Trophoblast cell (in vitro differentiated cells and primary cell): ENCODE measurements at regions not wholly inside any gene's neighbourhood (a gene's known extent, or its start where the extent isn't known, plus 50 kb on each side); places are given as distances from the start of the nearest gene placed in this dataset.
A peak's percentile ranks its signal among the peaks of the same experiment; 100 is the strongest.

Source experiments
- DNase-seq, 2 donors: peaks; one replicate each; pipeline ENCODE4 v3.0.0-alpha.2; 2016
- H2AFZ ChIP-seq: 2 replicates; pipeline ENCODE4 v1.6.1; 2013; ENCODE audit warnings: low read length, moderate library complexity, mild to moderate bottlenecking; ENCODE audit not compliant: insufficient read depth, poor library complexity
- H2AK5ac ChIP-seq: 2 replicates; pipeline ENCODE4 v1.6.1; 2013; ENCODE audit warnings: mild to moderate bottlenecking, low read length
- H2BK120ac ChIP-seq: 2 replicates; pipeline ENCODE4 v1.6.1; 2013; ENCODE audit warnings: low read length, mild to moderate bottlenecking, moderate library complexity; ENCODE audit not compliant: insufficient read depth, poor library complexity
- H2BK12ac ChIP-seq: 2 replicates; pipeline ENCODE4 v1.6.1; 2013; ENCODE audit warnings: mild to moderate bottlenecking, low read length, moderate library complexity
- H2BK5ac ChIP-seq: 2 replicates; pipeline ENCODE4 v1.6.1; 2013; ENCODE audit warnings: low read length, low read depth, moderate library complexity, mild to moderate bottlenecking; ENCODE audit not compliant: poor library complexity
- H3K14ac ChIP-seq: 2 replicates; pipeline ENCODE4 v1.6.1; 2013; ENCODE audit warnings: mild to moderate bottlenecking, low read length
- H3K18ac ChIP-seq: 2 replicates; pipeline ENCODE4 v1.6.1; 2013; ENCODE audit warnings: mild to moderate bottlenecking, low read length
- H3K23ac ChIP-seq: 2 replicates; pipeline ENCODE4 v1.6.1; 2013; ENCODE audit warnings: low read length
- H3K27ac ChIP-seq: 2 replicates; pipeline ENCODE4 v1.5.1; 2013; ENCODE audit warnings: low read depth, mild to moderate bottlenecking, inconsistent platforms, low read length, moderate library complexity
- H3K27me3 ChIP-seq: 2 replicates; pipeline ENCODE4 v1.6.1; 2013; ENCODE audit warnings: inconsistent platforms, mild to moderate bottlenecking, low read length, moderate library complexity; ENCODE audit not compliant: insufficient read depth
- H3K36me3 ChIP-seq, 2 experiments: 1 replicate in 1 of 2; 2 replicates in 1 of 2; pipeline ENCODE4 v1.6.1; 2013; ENCODE audit warnings: low read length in 2 of 2, mild to moderate bottlenecking in 2 of 2, moderate library complexity in 1 of 2; ENCODE audit not compliant: insufficient read depth in 2 of 2, control insufficient read depth in 1 of 2
- H3K4ac ChIP-seq: 2 replicates; pipeline ENCODE4 v1.6.1; 2013; ENCODE audit warnings: low read depth, mild to moderate bottlenecking, low read length, moderate library complexity
- H3K4me1 ChIP-seq, 2 experiments: 1 replicate in 1 of 2; 2 replicates in 1 of 2; pipeline ENCODE4 v1.6.1; 2013; ENCODE audit warnings: low read length in 2 of 2, mild to moderate bottlenecking in 2 of 2, moderate library complexity in 1 of 2; ENCODE audit not compliant: insufficient read depth in 2 of 2, control insufficient read depth in 1 of 2
- H3K4me2 ChIP-seq: 2 replicates; pipeline ENCODE4 v1.6.1; 2013; ENCODE audit warnings: inconsistent platforms, mild to moderate bottlenecking, low read length, moderate library complexity
- H3K4me3 ChIP-seq: 2 replicates; pipeline ENCODE4 v1.5.1; 2013; ENCODE audit warnings: mild to moderate bottlenecking, low read depth, low read length, inconsistent platforms
- H3K79me1 ChIP-seq: one replicate; pipeline ENCODE4 v1.6.1; 2013; ENCODE audit warnings: low read length
- H3K79me2 ChIP-seq: 2 replicates; pipeline ENCODE4 v1.6.1; 2013; ENCODE audit warnings: low read length, mild to moderate bottlenecking; ENCODE audit not compliant: control insufficient read depth, insufficient read depth, poor library complexity
- H3K9ac ChIP-seq: 2 replicates; pipeline ENCODE4 v1.6.1; 2013; ENCODE audit warnings: mild to moderate bottlenecking, low read length
- H3K9me3 ChIP-seq: 2 replicates; pipeline ENCODE4 v1.6.1; 2013; ENCODE audit warnings: low read depth, mild to moderate bottlenecking, control low read depth, inconsistent platforms, low read length; ENCODE audit not compliant: insufficient read depth
- H4K12ac ChIP-seq: 2 replicates; pipeline ENCODE4 v1.6.1; 2013; ENCODE audit warnings: low read depth, mild to moderate bottlenecking, low read length, moderate library complexity
- H4K8ac ChIP-seq: 2 replicates; pipeline ENCODE4 v1.6.1; 2013; ENCODE audit warnings: low read depth, mild to moderate bottlenecking, low read length, moderate library complexity
- H4K91ac ChIP-seq: one replicate; pipeline ENCODE4 v1.6.1; 2013; ENCODE audit warnings: low read depth, mild to moderate bottlenecking, low read length, moderate library complexity
- WGBS: extraction: QIAGEN DNeasy Blood & Tissue Kit; methylation state at CpG from one replicate; pipeline ENCODE4 v1.1.7; 2013; ENCODE audit warnings: missing lambda C conversion rate; ENCODE audit not compliant: insufficient read length, insufficient coverage; ENCODE audit errors: extremely low coverage; 5-methylcytosine and 5-hydroxymethylcytosine counted together

- whole genome bisulfite sequencing: no CpG with 5 or more reads among the region's 1 CpG
- no peak overlapping the region for H3K14ac ChIP-seq
- H3K79me1 ChIP-seq: no peaks in the 10 kb centered on the region
- no peaks in the 10 kb centered on the region for H3K4me1 ChIP-seq
- H3K4me2 ChIP-seq: no peak overlapping the region
- H3K79me2 ChIP-seq: no peaks in the 10 kb centered on the region
- no peak overlapping the region for H4K91ac ChIP-seq
- peak overlapping the region; percentile 63 for H2AFZ ChIP-seq
- H3K4me3 ChIP-seq: no peak overlapping the region
- H2BK120ac ChIP-seq: no peak overlapping the region
- H2BK5ac ChIP-seq: no peak overlapping the region
- no peaks in the 10 kb centered on the region for H3K27me3 ChIP-seq
- no peak overlapping the region for H3K23ac ChIP-seq
- H2AK5ac ChIP-seq: no peak overlapping the region
- no peak overlapping the region for H4K8ac ChIP-seq
- no peak overlapping the region for H4K12ac ChIP-seq
- DNase-seq: no peak
- no peak overlapping the region for H3K27ac ChIP-seq
- no peaks in the 10 kb centered on the region for H3K36me3 ChIP-seq
- no peak overlapping the region for H3K4ac ChIP-seq
- no peak overlapping the region for H3K9ac ChIP-seq
- H3K9me3 ChIP-seq: no peaks in the 10 kb centered on the region
- H3K18ac ChIP-seq: no peak overlapping the region
- H2BK12ac ChIP-seq: no peak overlapping the region
Measured at GRCh38 chr4:126341927-126342326, 1027.2 kb downstream of the FAT4 start.

GRCh38 chr4:126344472-126344871, 1029.7 kb downstream of the FAT4 start:
- Histone ChIP-seq H3K79me2 (no peaks in the 10 kb centered on the region), H3K27ac (no peak overlapping the region), H3K4me2 (no peak overlapping the region), H3K9ac (no peak overlapping the region), H3K79me1 (no peaks in the 10 kb centered on the region), H2AFZ (no peak overlapping the region), H3K36me3 (no peaks in the 10 kb centered on the region), H3K14ac (no peak overlapping the region), H3K4ac (no peak overlapping the region), H3K18ac (no peak overlapping the region), H3K4me3 (no peak overlapping the region), H3K23ac (no peak overlapping the region), H4K91ac (no peak overlapping the region), H4K8ac (no peak overlapping the region), H4K12ac (no peak overlapping the region), H2BK5ac (no peak overlapping the region), H3K27me3 (no peaks in the 10 kb centered on the region), H2BK12ac (no peak overlapping the region), H3K4me1 (no peaks in the 10 kb centered on the region), H3K9me3 (no peaks in the 10 kb centered on the region), H2BK120ac (no peak overlapping the region), H2AK5ac (no peak overlapping the region)
- no peak for DNase-seq
- no CpG with 5 or more reads among the region's 6 CpGs for WGBS

- no peak overlapping the region for H3K23ac ChIP-seq
- no peak overlapping the region for H3K4ac ChIP-seq
- WGBS: no CpG with 5 or more reads among the region's 2 CpGs
- no peaks in the 10 kb centered on the region for H3K9me3 ChIP-seq
- no peak overlapping the region for H3K9ac ChIP-seq
- H4K91ac ChIP-seq: no peak overlapping the region
- no peak overlapping the region for H2BK5ac ChIP-seq
- H3K4me1 ChIP-seq: no peaks in the 10 kb centered on the region
- H2BK120ac ChIP-seq: no peak overlapping the region
- H3K27ac ChIP-seq: no peak overlapping the region
- H4K8ac ChIP-seq: no peak overlapping the region
- peak; percentile 42 to 86 for DNase-seq
- no peak overlapping the region for H3K18ac ChIP-seq
- H2AK5ac ChIP-seq: no peak overlapping the region
- no peaks in the 10 kb centered on the region for H3K79me1 ChIP-seq
- no peak overlapping the region for H3K4me2 ChIP-seq
- H3K14ac ChIP-seq: no peak overlapping the region
- no peak overlapping the region for H3K4me3 ChIP-seq
- H2BK12ac ChIP-seq: no peak overlapping the region
- no peaks in the 10 kb centered on the region for H3K36me3 ChIP-seq
- no peak overlapping the region for H2AFZ ChIP-seq
- H4K12ac ChIP-seq: no peak overlapping the region
- no peaks in the 10 kb centered on the region for H3K79me2 ChIP-seq
- H3K27me3 ChIP-seq: no peaks in the 10 kb centered on the region
Measured at GRCh38 chr4:126346654-126347053, 1031.9 kb downstream of the FAT4 start.

GRCh38 chr4:126354784-126355183, 1040.0 kb downstream of the FAT4 start:
- H3K18ac ChIP-seq: no peak overlapping the region
- H3K79me1 ChIP-seq: no peaks in the 10 kb centered on the region
- no peak overlapping the region for H4K12ac ChIP-seq
- H2AFZ ChIP-seq: no peak overlapping the region
- no peak overlapping the region for H3K23ac ChIP-seq
- no peak overlapping the region for H3K14ac ChIP-seq
- no peak overlapping the region for H4K91ac ChIP-seq
- H2BK12ac ChIP-seq: no peak overlapping the region
- no peaks in the 10 kb centered on the region for H3K27me3 ChIP-seq
- H4K8ac ChIP-seq: no peak overlapping the region
- no peak for DNase-seq
- no peak overlapping the region for H3K4me3 ChIP-seq
- H2BK5ac ChIP-seq: no peak overlapping the region
- no peak overlapping the region for H2BK120ac ChIP-seq
- H3K9ac ChIP-seq: no peak overlapping the region
- H3K4me1 ChIP-seq: peaks cover 0 to 2% of the 10 kb centered on the region in 2 experiments
- no peaks in the 10 kb centered on the region for H3K9me3 ChIP-seq
- no peaks in the 10 kb centered on the region for H3K79me2 ChIP-seq
- no CpG with 5 or more reads among the region's 3 CpGs for WGBS
- no peaks in the 10 kb centered on the region for H3K36me3 ChIP-seq
- no peak overlapping the region for H2AK5ac ChIP-seq
- H3K27ac ChIP-seq: no peak overlapping the region
- H3K4ac ChIP-seq: no peak overlapping the region
- no peak overlapping the region for H3K4me2 ChIP-seq
